NCI-H345 treated with DMSO at 0.1 percent for 48 hours (cell line): ENCODE measurements at regions not wholly inside any gene's neighbourhood (a gene's known extent, or its start where the extent isn't known, plus 50 kb on each side); places are given as distances from the start of the nearest gene placed in this dataset.
A peak's percentile ranks its signal among the peaks of the same experiment; 100 is the strongest.

Experiments
- DNase-seq: peaks from one replicate; lab custom pipeline; 2025; ENCODE audit not compliant: unreplicated experiment; lab: John Stamatoyannopoulos, UW

- no peak for DNase-seq
Observed at GRCh38 chr1:48164571-48164970, 57.9 kb upstream of the SLC5A9 start.

GRCh38 chr1:48160486-48161132, 61.9 kb upstream of the SLC5A9 start:
- no peak for DNase-seq

- DNase-seq, result no peak
Observed at GRCh38 chr1:48139275-48139674, 83.2 kb upstream of the SLC5A9 start.

GRCh38 chr1:48127735-48128685, 94.5 kb upstream of the SLC5A9 start:
- no peak for DNase-seq

GRCh38 chr1:48123647-48124046, 98.9 kb upstream of the SLC5A9 start:
- DNase-seq, result no peak

- DNase-seq, result no peak
Observed at GRCh38 chr1:48121955-48122354, 100.6 kb upstream of the SLC5A9 start.

- no peak for DNase-seq
Observed at GRCh38 chr1:48120621-48121020, 101.9 kb upstream of the SLC5A9 start.

- no peak for DNase-seq
Observed at GRCh38 chr1:48115835-48116234, 106.7 kb upstream of the SLC5A9 start.

- DNase-seq, result no peak
Observed at GRCh38 chr1:48114596-48115382, 107.7 kb upstream of the SLC5A9 start.

GRCh38 chr1:48109390-48110013, 112.3 kb upstream of the TRABD2B start:
- peak; percentile 41 for DNase-seq

- no peak for DNase-seq
Observed at GRCh38 chr1:48107516-48107915, 110.3 kb upstream of the TRABD2B start.

- DNase-seq, result no peak
Observed at GRCh38 chr1:48106049-48106448, 108.9 kb upstream of the TRABD2B start.

GRCh38 chr1:48105165-48105564, 108.0 kb upstream of the TRABD2B start:
- DNase-seq, result no peak

GRCh38 chr1:48103495-48103894, 106.3 kb upstream of the TRABD2B start:
- no peak for DNase-seq

GRCh38 chr1:48102766-48103165, 105.6 kb upstream of the TRABD2B start:
- no peak for DNase-seq

- no peak for DNase-seq
Observed at GRCh38 chr1:48099072-48099773, 102.0 kb upstream of the TRABD2B start.

GRCh38 chr1:48093696-48094528, 96.7 kb upstream of the TRABD2B start:
- peak; percentile 85 for DNase-seq

- DNase-seq, result no peak
Observed at GRCh38 chr1:48093147-48093546, 96.0 kb upstream of the TRABD2B start.

GRCh38 chr1:48092401-48092800, 95.2 kb upstream of the TRABD2B start:
- no peak for DNase-seq
